ENCODE measurements at regions not wholly inside any gene's neighbourhood (a gene's known extent, or its start where the extent isn't known, plus 50 kb on each side); places are given as distances from the start of the nearest gene placed in this dataset.

DNA sequence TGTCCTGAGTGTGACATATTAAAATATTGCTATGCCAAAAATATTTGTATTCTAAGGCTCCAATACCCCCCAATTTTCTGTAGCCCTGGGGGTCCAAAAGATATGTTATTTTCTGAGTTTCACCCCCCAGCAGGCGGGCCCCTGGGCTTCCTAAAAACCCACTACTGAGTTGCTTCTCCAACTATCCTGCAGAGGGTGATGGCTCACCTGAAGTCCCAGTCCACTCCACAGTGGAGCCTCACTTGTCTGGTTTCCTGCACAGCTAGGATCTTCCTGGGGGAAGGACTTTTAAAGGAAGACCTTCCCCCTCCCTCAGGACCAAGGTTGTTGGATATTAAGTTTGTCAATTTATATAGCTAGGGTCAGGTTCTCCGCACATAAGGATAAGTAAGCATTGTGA, 1181.4 kb downstream of the ROBO2 start:
- in situ Hi-C loops (cut with HindIII; ENCODE audit: extremely low pct_ligation_motif_present, low pct_unique_long_range_greater_than_20kb) = no loop called here
- no peaks in the 10 kb centered on the region for H3K79me2 ChIP-seq (ENCODE audit: insufficient read depth, low read length)
- no peaks in the 10 kb centered on the region for H3K36me3 ChIP-seq (replicated peaks in 1 of 2; ENCODE audit: control insufficient read depth in 1 of 2, insufficient read depth in 2 of 2, low read length in 2 of 2)
- H3K4me3 ChIP-seq (replicated peaks in 1 of 3; ENCODE audit: insufficient read depth in 1 of 3, low read depth in 2 of 3, low read length in 3 of 3) = no peak overlapping the region
- H4K20me1 ChIP-seq (ENCODE audit: insufficient read depth, low read length) = no peaks in the 10 kb centered on the region
- no peaks in the 10 kb centered on the region for H3K9me3 ChIP-seq (ENCODE audit: low read length)
- no peaks in the 10 kb centered on the region for H3K4me1 ChIP-seq (ENCODE audit: insufficient read depth, low read length)
- ChIA-PET CTCF (ENCODE audit: low intra/inter-chr PET ratio, low total read pairs) (no interaction called here), POLR2A (no interaction called here)
- no peaks in the 10 kb centered on the region for H3K27me3 ChIP-seq (ENCODE audit: control insufficient read depth in 1 of 2, insufficient read depth in 2 of 2, low read length in 2 of 2)
- ATAC-seq = peak; percentile 50; the same call in 2 of the 3 replicates
- no peak overlapping the region for H3K27ac ChIP-seq (ENCODE audit: extremely low read length, insufficient read depth, low read length)
- no TSS peak for BruUV-seq (replicated peaks)
- TF ChIP-seq PTBP1 (IDR thresholded peaks at IDR 0.05; ENCODE audit: low read depth, low read length, poor library complexity, severe bottlenecking) (no peak), STAG1 (CRISPR knock-in tag; IDR thresholded peaks at IDR 0.05) (0 out of 2 replicates have a peak, but pooled peaks have one; percentile 5)
- H3K9ac ChIP-seq (ENCODE audit: insufficient read depth, low read depth, low read length) = no peak overlapping the region
- no peak for DNase-seq (ENCODE audit: low spot score)
- FAIRE-seq = no peak
- WGBS (ENCODE audit: low lambda C conversion rate) = 4% methylated on average over 2 of the region's 2 CpGs
- intact Hi-C loops (cut with micrococcal nuclease; ENCODE audit: unreplicated experiment) = no loop called here
- no peak overlapping the region for H3K4me2 ChIP-seq (ENCODE audit: low read depth, low read length)
- no peak overlapping the region for H2AFZ ChIP-seq (ENCODE audit: low read length)

GRCh38 chr3:78221796-78222195, 1181.9 kb downstream of the ROBO2 start:
- FAIRE-seq = no peak
- H4K20me1 ChIP-seq (ENCODE audit: insufficient read depth, low read length) = no peaks in the 10 kb centered on the region
- in situ Hi-C loops (cut with HindIII; ENCODE audit: extremely low pct_ligation_motif_present, low pct_unique_long_range_greater_than_20kb) = no loop called here
- H3K9me3 ChIP-seq (ENCODE audit: low read length) = no peaks in the 10 kb centered on the region
- POLR2A ChIA-PET = no interaction called here
- H3K4me3 ChIP-seq (replicated peaks in 1 of 3; ENCODE audit: insufficient read depth in 1 of 3, low read depth in 2 of 3, low read length in 3 of 3) = no peak overlapping the region
- H3K36me3 ChIP-seq (replicated peaks in 1 of 2; ENCODE audit: control insufficient read depth in 1 of 2, insufficient read depth in 2 of 2, low read length in 2 of 2) = no peaks in the 10 kb centered on the region
- no peak overlapping the region for H3K4me2 ChIP-seq (ENCODE audit: low read depth, low read length)
- H2AFZ ChIP-seq (ENCODE audit: low read length) = no peak overlapping the region
- H3K4me1 ChIP-seq (ENCODE audit: insufficient read depth, low read length) = no peaks in the 10 kb centered on the region
- ATAC-seq = no peak
- no peak for DNase-seq (ENCODE audit: low spot score)
- no peak overlapping the region for H3K27ac ChIP-seq (ENCODE audit: extremely low read length, insufficient read depth, low read length)
- no peak overlapping the region for H3K9ac ChIP-seq (ENCODE audit: insufficient read depth, low read depth, low read length)
- no peaks in the 10 kb centered on the region for H3K79me2 ChIP-seq (ENCODE audit: insufficient read depth, low read length)
- intact Hi-C loops (cut with micrococcal nuclease; ENCODE audit: unreplicated experiment) = no loop called here
- no TSS peak for BruUV-seq (replicated peaks)
- CTCF ChIA-PET (ENCODE audit: low intra/inter-chr PET ratio, low total read pairs) = no interaction called here
- no peaks in the 10 kb centered on the region for H3K27me3 ChIP-seq (ENCODE audit: control insufficient read depth in 1 of 2, insufficient read depth in 2 of 2, low read length in 2 of 2)
- TF ChIP-seq, protein P1, sequence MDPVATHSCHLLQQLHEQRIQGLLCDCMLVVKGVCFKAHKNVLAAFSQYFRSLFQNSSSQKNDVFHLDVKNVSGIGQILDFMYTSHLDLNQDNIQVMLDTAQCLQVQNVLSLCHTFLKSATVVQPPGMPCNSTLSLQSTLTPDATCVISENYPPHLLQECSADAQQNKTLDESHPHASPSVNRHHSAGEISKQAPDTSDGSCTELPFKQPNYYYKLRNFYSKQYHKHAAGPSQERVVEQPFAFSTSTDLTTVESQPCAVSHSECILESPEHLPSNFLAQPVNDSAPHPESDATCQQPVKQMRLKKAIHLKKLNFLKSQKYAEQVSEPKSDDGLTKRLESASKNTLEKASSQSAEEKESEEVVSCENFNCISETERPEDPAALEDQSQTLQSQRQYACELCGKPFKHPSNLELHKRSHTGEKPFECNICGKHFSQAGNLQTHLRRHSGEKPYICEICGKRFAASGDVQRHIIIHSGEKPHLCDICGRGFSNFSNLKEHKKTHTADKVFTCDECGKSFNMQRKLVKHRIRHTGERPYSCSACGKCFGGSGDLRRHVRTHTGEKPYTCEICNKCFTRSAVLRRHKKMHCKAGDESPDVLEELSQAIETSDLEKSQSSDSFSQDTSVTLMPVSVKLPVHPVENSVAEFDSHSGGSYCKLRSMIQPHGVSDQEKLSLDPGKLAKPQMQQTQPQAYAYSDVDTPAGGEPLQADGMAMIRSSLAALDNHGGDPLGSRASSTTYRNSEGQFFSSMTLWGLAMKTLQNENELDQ (CRISPR knock-in tag; IDR thresholded peaks at IDR 0.05; ENCODE audit: borderline replicate concordance) = no peak
- TF ChIP-seq ZNF550 (CRISPR knock-in tag; IDR thresholded peaks at IDR 0.05; ENCODE audit: borderline replicate concordance) (no peak), ZFP91 (CRISPR knock-in tag; IDR thresholded peaks at IDR 0.05; ENCODE audit: borderline replicate concordance) (no peak), TOE1 (CRISPR knock-in tag; IDR thresholded peaks at IDR 0.05) (no peak), ZNF605 (CRISPR knock-in tag; IDR thresholded peaks at IDR 0.05) (no peak), ZNF263 (CRISPR knock-in tag; IDR thresholded peaks at IDR 0.05) (no peak), BHLHE40 (IDR thresholded peaks at IDR 0.05; ENCODE audit: low read length) (no peak), ZMYM4 (CRISPR knock-in tag; IDR thresholded peaks at IDR 0.05) (no peak), SNAI1 (CRISPR knock-in tag; IDR thresholded peaks at IDR 0.05; ENCODE audit: borderline replicate concordance) (no peak), JDP2 (CRISPR knock-in tag; IDR thresholded peaks at IDR 0.05; ENCODE audit: borderline replicate concordance) (no peak), KDM3A (CRISPR knock-in tag; IDR thresholded peaks at IDR 0.05; ENCODE audit: low read depth) (no peak), ZNF740 (CRISPR knock-in tag; IDR thresholded peaks at IDR 0.05) (no peak)
- TF ChIP-seq, protein P2, sequence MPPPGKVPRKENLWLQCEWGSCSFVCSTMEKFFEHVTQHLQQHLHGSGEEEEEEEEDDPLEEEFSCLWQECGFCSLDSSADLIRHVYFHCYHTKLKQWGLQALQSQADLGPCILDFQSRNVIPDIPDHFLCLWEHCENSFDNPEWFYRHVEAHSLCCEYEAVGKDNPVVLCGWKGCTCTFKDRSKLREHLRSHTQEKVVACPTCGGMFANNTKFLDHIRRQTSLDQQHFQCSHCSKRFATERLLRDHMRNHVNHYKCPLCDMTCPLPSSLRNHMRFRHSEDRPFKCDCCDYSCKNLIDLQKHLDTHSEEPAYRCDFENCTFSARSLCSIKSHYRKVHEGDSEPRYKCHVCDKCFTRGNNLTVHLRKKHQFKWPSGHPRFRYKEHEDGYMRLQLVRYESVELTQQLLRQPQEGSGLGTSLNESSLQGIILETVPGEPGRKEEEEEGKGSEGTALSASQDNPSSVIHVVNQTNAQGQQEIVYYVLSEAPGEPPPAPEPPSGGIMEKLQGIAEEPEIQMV (CRISPR knock-in tag; IDR thresholded peaks at IDR 0.05; ENCODE audit: low read depth) = no peak
